ENCODE measurements at regions not wholly inside any gene's neighbourhood (a gene's known extent, or its start where the extent isn't known, plus 50 kb on each side); places are given as distances from the start of the nearest gene placed in this dataset.

- no peak for DNase-seq
Measured at GRCh38 chr6:127022302-127022701, 96.2 kb upstream of the RSPO3 start.

- no peak for DNase-seq
Measured at GRCh38 chr6:127023001-127023778, 95.3 kb upstream of the RSPO3 start.

- DNase-seq: no peak
Measured at GRCh38 chr6:127026247-127026646, 92.2 kb upstream of the RSPO3 start.

- no peak for DNase-seq
Measured at GRCh38 chr6:127030111-127030510, 88.4 kb upstream of the RSPO3 start.

GRCh38 chr6:127030836-127031235 lies 87.6 kb upstream of the RSPO3 start:
- DNase-seq: no peak

DNA sequence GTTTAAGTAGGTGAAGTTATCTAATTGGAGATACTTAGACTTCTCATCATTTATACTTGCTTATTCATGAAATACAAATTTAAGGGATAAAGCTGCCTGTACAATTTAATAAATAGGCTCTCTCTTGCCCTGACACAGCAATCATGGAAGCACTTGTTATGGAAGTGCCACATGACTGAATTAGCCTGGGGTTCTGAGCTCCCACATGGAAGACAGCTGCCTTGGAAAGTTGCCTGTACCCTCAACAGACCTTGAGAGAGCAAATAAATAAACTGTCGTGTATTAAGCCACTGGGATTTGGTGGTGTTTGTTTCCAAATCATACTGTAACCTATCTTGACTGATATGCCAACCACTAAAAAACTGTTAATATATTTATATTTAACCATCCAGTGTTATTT lies 87.0 kb upstream of the RSPO3 start:
- no peak for DNase-seq

DNA sequence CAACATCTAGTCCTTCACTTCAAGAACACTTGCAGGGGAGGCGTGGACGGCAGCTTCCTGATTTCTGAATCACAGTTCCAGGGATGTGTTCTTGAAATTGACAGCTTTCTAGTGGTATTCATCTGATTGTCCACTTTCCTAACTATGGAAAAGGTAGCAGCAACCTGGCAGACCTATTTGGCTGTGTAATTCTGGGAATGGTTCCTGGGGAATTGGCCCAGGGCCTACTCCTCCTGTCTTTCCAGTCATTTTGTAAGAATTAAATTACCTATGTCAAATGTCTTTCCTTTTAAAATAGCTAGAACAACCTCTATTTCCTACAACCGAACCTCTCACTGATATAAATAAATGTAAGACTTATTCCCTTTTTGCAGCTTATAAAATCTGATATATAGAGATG lies 85.5 kb upstream of the RSPO3 start:
- DNase-seq: no peak

GRCh38 chr6:127051571-127052260 lies 66.8 kb upstream of the RSPO3 start:
- no peak for DNase-seq

- DNase-seq: no peak
Measured at GRCh38 chr6:127053032-127053874, 65.2 kb upstream of the RSPO3 start.

GRCh38 chr6:127053875-127054235 lies 64.6 kb upstream of the RSPO3 start:
- DNase-seq: no peak

DNA sequence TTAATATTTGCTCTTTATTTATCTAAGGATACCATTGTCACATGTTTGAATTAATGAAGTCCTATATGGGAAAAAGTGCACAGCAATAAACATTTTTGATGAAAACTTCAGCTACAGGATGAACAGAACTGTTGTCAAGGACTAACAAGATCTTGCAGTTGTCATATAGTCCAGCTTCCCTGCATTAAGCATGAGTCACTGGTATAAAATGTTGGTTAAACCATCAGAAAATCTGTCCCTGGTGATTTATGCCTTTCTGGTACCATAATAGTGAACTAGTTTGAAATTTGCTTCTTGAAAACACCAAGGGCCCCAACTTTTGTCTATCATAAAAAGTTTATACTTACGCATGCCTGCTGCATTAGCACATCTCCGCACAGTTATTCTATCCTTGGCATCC lies 60.4 kb upstream of the RSPO3 start:
- no peak for DNase-seq

DNA sequence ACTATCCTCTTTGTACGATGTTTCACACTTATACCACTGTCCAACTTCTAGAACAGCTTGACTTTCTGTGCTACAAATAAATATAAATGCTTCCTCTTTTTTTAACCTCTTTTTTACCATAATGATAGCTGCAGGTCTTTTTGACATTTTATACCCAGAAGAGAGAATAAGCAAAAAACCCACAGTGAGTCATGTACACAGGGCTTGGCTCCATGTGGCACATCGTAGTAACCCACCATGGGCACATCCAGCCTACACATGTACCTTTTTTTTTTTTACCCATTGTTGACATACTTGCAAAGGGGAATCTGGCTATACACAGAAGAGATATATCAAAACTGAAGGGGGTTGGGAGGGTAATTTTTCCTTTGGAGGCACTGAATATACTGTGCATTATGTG lies 59.5 kb upstream of the RSPO3 start:
- DNase-seq: no peak
